ENCODE measurements at regions not wholly inside any gene's neighbourhood (a gene's known extent, or its start where the extent isn't known, plus 50 kb on each side); places are given as distances from the start of the nearest gene placed in this dataset.
"Not testable (repeated sequence)": the region's sequence is repeated elsewhere in the genome, so short reads cannot be mapped to it uniquely, and the experiment has no call there.

GRCh38 chr13:58343076-58343475 is 711.5 kb downstream of the PCDH17 start:
- H3K9me3 Mint-ChIP-seq, result peaks cover 0 to 13% (median 4%) of the 10 kb centered on the region in 8 donors
- ChIA-PET POLR2A (ENCODE audit: partially characterized antibody) (no interaction called here), CTCF (ENCODE audit: partially characterized antibody) (no interaction called here)
- intact Hi-C loops (cut with micrococcal nuclease), result no loop called here
- H3K4me3 Mint-ChIP-seq, result no peak overlapping the region
- Histone ChIP-seq H3K27me3 (ENCODE audit: insufficient read depth, low read length) (no peaks in the 10 kb centered on the region), H3K4me3 (ENCODE audit: low read length in 2 of 2) (no peak overlapping the region), H3K9me3 (ENCODE audit: control insufficient read depth in 1 of 2, low read length in 2 of 2) (no peaks in the 10 kb centered on the region), H3K4me1 (ENCODE audit: insufficient read depth, low read length) (no peaks in the 10 kb centered on the region), H3K27ac (ENCODE audit: low read depth, low read length) (no peak overlapping the region), H3K36me3 (ENCODE audit: insufficient read depth, low read length) (no peaks in the 10 kb centered on the region)
- H3K27ac Mint-ChIP-seq, result no peak overlapping the region
- no peak for DNase-seq
- no peaks in the 10 kb centered on the region for H3K36me3 Mint-ChIP-seq
- H3K27me3 Mint-ChIP-seq, result no peaks in the 10 kb centered on the region
- no peaks in the 10 kb centered on the region for H3K4me1 Mint-ChIP-seq

- H3K36me3 ChIP-seq (ENCODE audit: insufficient read depth, low read length); H3K27ac Mint-ChIP-seq; H3K27me3 Mint-ChIP-seq; H3K4me3 ChIP-seq (ENCODE audit: low read length in 2 of 2); intact Hi-C loops (cut with micrococcal nuclease); H3K4me1 ChIP-seq (ENCODE audit: insufficient read depth, low read length); H3K4me1 Mint-ChIP-seq; H3K27ac ChIP-seq (ENCODE audit: low read depth, low read length); H3K4me3 Mint-ChIP-seq; H3K9me3 ChIP-seq (ENCODE audit: control insufficient read depth in 1 of 2, low read length in 2 of 2); CTCF ChIA-PET (ENCODE audit: partially characterized antibody); H3K27me3 ChIP-seq (ENCODE audit: insufficient read depth, low read length); H3K36me3 Mint-ChIP-seq; POLR2A ChIA-PET (ENCODE audit: partially characterized antibody): not testable (repeated sequence)
- H3K9me3 Mint-ChIP-seq, result peaks cover 2 to 19% (median 12%) of the 10 kb centered on the region in 8 donors
- peak in 1 of 5 donors; percentile 22 for DNase-seq
These were observed 720.6 kb downstream of the PCDH17 start for GRCh38 chr13:58352100-58352499.

- Histone ChIP-seq H3K9me3 (ENCODE audit: control insufficient read depth in 1 of 2, low read length in 2 of 2) (no peaks in the 10 kb centered on the region), H3K27ac (ENCODE audit: low read depth, low read length) (no peak overlapping the region), H3K36me3 (ENCODE audit: insufficient read depth, low read length) (no peaks in the 10 kb centered on the region), H3K4me1 (ENCODE audit: insufficient read depth, low read length) (no peaks in the 10 kb centered on the region), H3K4me3 (ENCODE audit: low read length in 2 of 2) (no peak overlapping the region), H3K27me3 (ENCODE audit: insufficient read depth, low read length) (no peaks in the 10 kb centered on the region)
- POLR2A ChIA-PET (ENCODE audit: partially characterized antibody), result no interaction called here
- DNase-seq, result no peak
- intact Hi-C loops (cut with micrococcal nuclease), result no loop called here
- Mint-ChIP-seq H3K27ac (no peak overlapping the region), H3K27me3 (no peaks in the 10 kb centered on the region), H3K4me1 (no peaks in the 10 kb centered on the region), H3K9me3 (peaks cover 0 to 9% (median 1%) of the 10 kb centered on the region in 8 donors), H3K4me3 (no peak overlapping the region), H3K36me3 (no peaks in the 10 kb centered on the region)
- CTCF ChIA-PET (ENCODE audit: partially characterized antibody), result no interaction called here
These were observed 738.4 kb downstream of the PCDH17 start for GRCh38 chr13:58369936-58370335.

- H3K27ac Mint-ChIP-seq, result no peak overlapping the region
- no peak for DNase-seq
- Histone ChIP-seq H3K9me3 (ENCODE audit: control insufficient read depth in 1 of 2, low read length in 2 of 2) (no peaks in the 10 kb centered on the region), H3K4me3 (ENCODE audit: low read length in 2 of 2) (no peak overlapping the region), H3K36me3 (ENCODE audit: insufficient read depth, low read length) (no peaks in the 10 kb centered on the region), H3K27me3 (ENCODE audit: insufficient read depth, low read length) (no peaks in the 10 kb centered on the region), H3K27ac (ENCODE audit: low read depth, low read length) (no peak overlapping the region), H3K4me1 (ENCODE audit: insufficient read depth, low read length) (no peaks in the 10 kb centered on the region)
- H3K9me3 Mint-ChIP-seq, result peaks cover 0 to 9% (median 3%) of the 10 kb centered on the region in 8 donors
- intact Hi-C loops (cut with micrococcal nuclease), result no loop called here
- no peaks in the 10 kb centered on the region for H3K27me3 Mint-ChIP-seq
- ChIA-PET CTCF (ENCODE audit: partially characterized antibody) (no interaction called here), POLR2A (ENCODE audit: partially characterized antibody) (no interaction called here)
- no peak overlapping the region for H3K4me3 Mint-ChIP-seq
- H3K4me1 Mint-ChIP-seq, result no peaks in the 10 kb centered on the region
- H3K36me3 Mint-ChIP-seq, result no peaks in the 10 kb centered on the region
These were observed 744.8 kb downstream of the PCDH17 start for GRCh38 chr13:58376349-58376748.

GRCh38 chr13:58376775-58377174 is 745.2 kb downstream of the PCDH17 start:
- H3K27me3 ChIP-seq (ENCODE audit: insufficient read depth, low read length), result no peaks in the 10 kb centered on the region
- Mint-ChIP-seq H3K27me3 (no peaks in the 10 kb centered on the region), H3K4me1 (no peaks in the 10 kb centered on the region), H3K4me3 (no peak overlapping the region), H3K27ac (no peak overlapping the region), H3K36me3 (no peaks in the 10 kb centered on the region), H3K9me3 (peaks cover 0 to 9% (median 3%) of the 10 kb centered on the region in 8 donors)
- intact Hi-C loops (cut with micrococcal nuclease), result no loop called here
- no peak overlapping the region for H3K4me3 ChIP-seq (ENCODE audit: low read length in 2 of 2)
- POLR2A ChIA-PET (ENCODE audit: partially characterized antibody), result no interaction called here
- no peaks in the 10 kb centered on the region for H3K9me3 ChIP-seq (ENCODE audit: control insufficient read depth in 1 of 2, low read length in 2 of 2)
- CTCF ChIA-PET (ENCODE audit: partially characterized antibody), result no interaction called here
- H3K36me3 ChIP-seq (ENCODE audit: insufficient read depth, low read length), result no peaks in the 10 kb centered on the region
- H3K27ac ChIP-seq (ENCODE audit: low read depth, low read length), result no peak overlapping the region
- DNase-seq, result no peak
- H3K4me1 ChIP-seq (ENCODE audit: insufficient read depth, low read length), result no peaks in the 10 kb centered on the region

- no peak for DNase-seq
- Mint-ChIP-seq H3K4me1 (no peaks in the 10 kb centered on the region), H3K4me3 (no peak overlapping the region), H3K27ac (no peak overlapping the region), H3K9me3 (peaks cover 0 to 7% (median 2%) of the 10 kb centered on the region in 8 donors), H3K36me3 (no peaks in the 10 kb centered on the region), H3K27me3 (no peaks in the 10 kb centered on the region)
- intact Hi-C loops (cut with micrococcal nuclease), result no loop called here
- no peaks in the 10 kb centered on the region for H3K27me3 ChIP-seq (ENCODE audit: insufficient read depth, low read length)
- POLR2A ChIA-PET (ENCODE audit: partially characterized antibody), result no interaction called here
- no peaks in the 10 kb centered on the region for H3K9me3 ChIP-seq (ENCODE audit: control insufficient read depth in 1 of 2, low read length in 2 of 2)
- no peaks in the 10 kb centered on the region for H3K4me1 ChIP-seq (ENCODE audit: insufficient read depth, low read length)
- CTCF ChIA-PET (ENCODE audit: partially characterized antibody), result no interaction called here
- no peaks in the 10 kb centered on the region for H3K36me3 ChIP-seq (ENCODE audit: insufficient read depth, low read length)
- H3K27ac ChIP-seq (ENCODE audit: low read depth, low read length), result no peak overlapping the region
- no peak overlapping the region for H3K4me3 ChIP-seq (ENCODE audit: low read length in 2 of 2)
These were observed 747.7 kb downstream of the PCDH17 start for GRCh38 chr13:58379221-58379620.

- H3K27me3 Mint-ChIP-seq; H3K4me3 ChIP-seq (ENCODE audit: low read length in 2 of 2); H3K27ac Mint-ChIP-seq; DNase-seq; CTCF ChIA-PET (ENCODE audit: partially characterized antibody); H3K9me3 ChIP-seq (ENCODE audit: control insufficient read depth in 1 of 2, low read length in 2 of 2); H3K4me3 Mint-ChIP-seq; H3K9me3 Mint-ChIP-seq; H3K36me3 ChIP-seq (ENCODE audit: insufficient read depth, low read length); intact Hi-C loops (cut with micrococcal nuclease); H3K4me1 ChIP-seq (ENCODE audit: insufficient read depth, low read length); H3K27me3 ChIP-seq (ENCODE audit: insufficient read depth, low read length); H3K36me3 Mint-ChIP-seq; H3K4me1 Mint-ChIP-seq; H3K27ac ChIP-seq (ENCODE audit: low read depth, low read length); POLR2A ChIA-PET (ENCODE audit: partially characterized antibody): not testable (repeated sequence)
These were observed 753.8 kb downstream of the PCDH17 start for GRCh38 chr13:58385336-58385735.

Data from CD4-positive, alpha-beta memory T cell (primary cell).